C1 segment of cervical spinal cord (tissue), 14 donors: ENCODE measurements at regions not wholly inside any gene's neighbourhood (a gene's known extent, or its start where the extent isn't known, plus 50 kb on each side); places are given as distances from the start of the nearest gene placed in this dataset.

ENCODE experiments used
- DNase-seq, 14 donors: peaks; one replicate each; lab custom pipeline; 2025; lab: John Stamatoyannopoulos, UW

DNA sequence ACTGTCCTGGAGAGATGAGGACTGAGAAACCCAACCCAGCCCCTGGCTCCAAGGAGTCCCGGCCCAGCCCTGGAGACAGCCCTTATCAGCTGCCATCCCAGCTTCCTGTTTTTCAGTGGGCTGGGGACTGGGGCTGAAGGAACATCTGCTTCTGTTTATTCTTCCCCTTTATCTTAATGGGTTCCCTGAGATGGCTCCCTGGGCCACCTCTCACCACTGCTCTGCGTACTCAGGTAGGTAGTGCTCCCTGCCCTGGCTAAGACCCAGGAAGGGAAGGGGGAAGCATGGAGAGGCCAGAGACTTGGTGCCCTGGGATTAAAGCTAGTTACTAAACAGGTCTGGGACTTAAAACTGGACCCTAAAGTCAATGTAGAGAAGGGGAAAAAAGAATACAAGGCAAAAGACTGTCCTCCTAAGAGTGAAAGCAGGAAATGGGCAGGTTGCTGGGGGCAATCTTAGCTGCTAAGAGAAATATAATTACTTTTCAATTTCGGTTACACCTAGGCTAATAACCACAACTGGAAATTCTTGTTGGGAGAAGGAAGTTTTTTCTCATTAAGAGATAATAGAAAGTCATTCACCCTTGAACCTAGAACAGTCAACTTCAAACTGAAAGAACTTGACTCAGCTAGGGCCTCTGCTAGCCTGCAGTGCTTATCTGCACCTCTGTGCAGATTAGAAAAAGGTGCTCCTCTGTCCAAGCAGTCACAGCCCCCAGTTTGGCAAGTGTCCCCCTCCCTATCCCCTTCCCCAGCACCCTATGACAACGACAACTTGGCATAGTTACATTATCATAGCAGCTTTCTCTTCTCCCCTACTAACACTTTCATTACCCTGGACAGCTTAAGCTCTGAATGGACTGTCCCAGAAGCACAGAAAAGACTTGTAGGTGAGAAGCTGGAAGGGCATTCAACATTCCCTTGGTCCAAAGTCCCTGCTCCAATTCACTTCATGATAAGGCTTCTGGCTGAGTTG lies 65.6 kb upstream of the KDM7A start:
- peak in 2 of 14 donors; percentile 13 for DNase-seq

DNA sequence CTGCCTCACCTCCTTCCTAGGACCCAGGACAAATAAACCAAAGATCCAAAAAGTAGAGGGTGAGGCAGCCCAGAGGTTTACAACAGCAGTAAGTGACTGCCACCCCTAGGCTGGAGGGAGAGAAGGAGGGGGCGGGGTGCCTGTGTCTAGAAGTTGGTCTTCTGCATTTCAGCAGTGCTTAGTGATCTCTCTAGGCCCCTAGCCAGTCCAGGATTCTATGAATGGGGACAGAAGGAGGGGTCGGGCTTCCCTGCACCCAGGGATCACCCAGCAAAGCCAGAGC lies 62.8 kb upstream of the KDM7A start:
- no peak for DNase-seq

DNA sequence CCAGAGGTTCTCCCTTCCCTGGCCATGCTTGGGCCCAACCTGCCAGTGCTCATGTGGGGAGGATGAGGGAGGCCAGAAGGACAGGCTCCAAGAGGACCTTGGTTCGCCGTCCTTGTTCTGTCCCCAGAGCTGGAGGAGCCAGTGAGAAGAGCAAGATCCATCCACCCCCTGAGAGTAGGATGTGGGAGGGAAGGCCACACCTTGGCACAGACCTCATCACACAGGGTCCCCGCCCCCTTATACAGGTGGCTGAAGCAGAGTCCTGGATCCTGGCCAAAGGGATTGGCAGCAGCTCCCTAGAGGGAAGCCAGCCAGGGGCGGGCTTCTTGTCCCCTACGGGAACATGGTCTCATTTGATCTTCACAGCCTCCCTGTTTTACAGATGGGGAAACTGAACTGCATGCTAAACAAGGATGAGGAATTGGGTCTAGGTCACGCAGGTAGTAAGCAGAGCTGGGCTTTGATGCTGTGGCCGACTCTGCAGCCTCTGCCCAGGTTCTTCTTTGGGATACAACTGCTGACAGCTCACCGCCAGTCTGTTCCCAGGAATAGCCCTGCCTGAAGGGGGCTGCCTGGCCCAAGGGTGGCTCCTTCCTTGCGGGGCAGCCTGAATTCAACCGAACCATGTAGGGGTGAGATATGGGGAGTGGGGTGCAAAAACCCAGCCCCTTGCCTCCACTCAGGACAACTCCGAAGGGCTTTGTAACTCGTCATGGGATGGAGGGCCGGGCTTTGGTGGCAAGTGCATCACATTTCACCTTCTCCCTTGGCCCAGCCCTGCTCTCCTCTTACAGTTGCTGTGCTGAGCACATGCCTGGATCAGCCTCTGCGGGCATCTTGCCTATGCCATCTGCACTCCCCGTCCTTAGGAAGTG lies 62.2 kb upstream of the KDM7A start:
- DNase-seq = no peak

DNA sequence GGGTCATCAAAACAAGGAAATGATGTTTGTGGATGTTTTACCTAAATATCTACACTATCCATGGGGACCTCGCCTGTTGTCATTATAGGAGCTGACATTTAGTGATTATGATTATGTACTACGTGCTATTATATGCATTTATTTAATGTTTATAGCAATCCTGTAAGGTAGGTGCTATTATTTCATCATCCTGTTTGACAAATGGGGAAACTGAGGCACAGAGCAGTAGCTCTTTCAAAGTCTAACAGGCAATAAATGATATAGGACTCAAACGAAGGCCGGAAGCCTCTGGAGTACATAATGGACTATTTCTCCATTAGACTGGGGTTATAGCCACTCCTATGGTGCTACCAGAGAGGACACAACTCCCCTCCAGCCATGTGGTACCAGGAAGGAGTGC lies 60.6 kb upstream of the KDM7A start:
- DNase-seq = no peak

DNA sequence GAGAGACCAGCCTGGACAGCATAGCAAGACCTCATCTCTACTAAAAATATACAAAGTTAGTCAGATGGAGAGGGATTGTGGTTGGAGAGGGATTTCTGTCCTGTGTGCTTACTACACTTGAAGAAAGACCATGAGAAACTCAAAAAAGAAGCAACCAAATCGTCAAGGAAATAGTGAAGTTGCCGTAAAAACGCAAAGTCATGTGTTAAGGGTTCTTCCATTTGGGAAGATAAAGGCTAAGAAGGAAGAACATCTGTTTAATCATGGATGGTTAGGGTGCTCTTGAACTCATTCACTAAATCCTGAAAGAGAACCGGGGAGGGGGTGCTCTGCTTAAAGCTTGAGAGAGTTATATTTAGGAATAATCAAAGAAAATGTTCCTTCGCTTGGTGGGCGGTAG lies 59.8 kb upstream of the KDM7A start:
- DNase-seq = no peak

DNA sequence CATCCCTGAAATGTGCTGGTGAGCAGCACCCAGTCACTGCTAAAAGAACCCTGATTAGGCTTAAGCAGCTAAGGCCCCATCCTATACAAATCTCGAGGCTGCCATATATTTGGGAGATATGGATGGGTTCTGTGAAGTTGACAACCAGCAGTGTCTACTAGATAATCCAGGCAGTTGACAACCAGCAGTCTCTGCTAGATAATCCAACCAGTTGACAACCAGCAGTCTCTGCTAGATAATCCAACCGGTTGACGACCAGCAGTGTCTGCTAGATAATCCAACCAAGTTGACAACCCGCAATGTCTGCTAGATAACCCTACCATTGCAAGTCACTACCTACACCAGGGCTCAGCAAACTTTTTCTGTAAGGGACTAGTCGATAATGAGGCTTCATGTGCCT lies 58.3 kb upstream of the KDM7A start:
- DNase-seq = no peak

DNA sequence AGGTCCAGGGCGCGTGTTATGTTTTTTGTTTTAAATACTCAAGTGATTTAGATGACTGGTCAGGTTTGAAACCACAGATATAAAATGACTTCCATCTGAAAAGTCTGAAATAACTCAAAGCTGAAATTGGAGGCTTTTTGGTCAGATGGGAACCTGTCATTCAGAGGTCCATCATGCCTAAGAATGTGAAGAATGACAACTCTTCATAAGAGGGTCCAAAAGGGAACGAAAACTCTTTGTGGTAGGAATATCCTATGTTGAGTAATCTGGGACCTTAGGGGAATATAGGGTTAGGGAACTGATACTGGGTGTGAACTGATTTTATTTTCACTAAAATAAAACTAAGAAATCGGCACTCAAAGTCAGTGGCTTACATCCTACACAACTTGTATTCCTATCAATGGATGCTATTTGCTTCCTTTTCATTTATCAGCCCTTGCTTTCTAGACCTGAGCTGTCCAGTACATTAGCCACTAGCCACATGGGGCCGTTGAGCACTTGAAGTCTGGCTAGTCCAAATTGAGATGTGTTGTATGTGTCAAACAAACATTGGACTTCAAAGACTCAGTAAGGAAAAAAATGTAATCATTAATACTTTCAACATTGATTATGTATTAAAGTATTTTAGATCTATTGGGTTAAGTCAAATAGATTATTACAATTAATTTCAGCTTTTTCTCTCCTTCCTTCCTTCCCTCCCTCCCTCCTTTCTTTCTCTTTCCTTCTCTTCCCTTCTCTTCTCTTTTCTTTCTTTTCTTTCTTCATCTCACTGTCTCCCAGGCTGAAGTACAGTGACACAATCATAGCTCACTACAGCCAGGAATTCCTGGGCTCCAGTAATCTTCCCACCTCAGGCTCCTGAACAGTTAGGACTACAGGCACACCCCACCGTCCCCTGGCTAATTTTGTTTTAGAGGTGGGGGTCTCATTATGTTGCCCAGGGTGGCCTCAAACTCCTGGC lies 56.5 kb upstream of the KDM7A start:
- no peak for DNase-seq

DNA sequence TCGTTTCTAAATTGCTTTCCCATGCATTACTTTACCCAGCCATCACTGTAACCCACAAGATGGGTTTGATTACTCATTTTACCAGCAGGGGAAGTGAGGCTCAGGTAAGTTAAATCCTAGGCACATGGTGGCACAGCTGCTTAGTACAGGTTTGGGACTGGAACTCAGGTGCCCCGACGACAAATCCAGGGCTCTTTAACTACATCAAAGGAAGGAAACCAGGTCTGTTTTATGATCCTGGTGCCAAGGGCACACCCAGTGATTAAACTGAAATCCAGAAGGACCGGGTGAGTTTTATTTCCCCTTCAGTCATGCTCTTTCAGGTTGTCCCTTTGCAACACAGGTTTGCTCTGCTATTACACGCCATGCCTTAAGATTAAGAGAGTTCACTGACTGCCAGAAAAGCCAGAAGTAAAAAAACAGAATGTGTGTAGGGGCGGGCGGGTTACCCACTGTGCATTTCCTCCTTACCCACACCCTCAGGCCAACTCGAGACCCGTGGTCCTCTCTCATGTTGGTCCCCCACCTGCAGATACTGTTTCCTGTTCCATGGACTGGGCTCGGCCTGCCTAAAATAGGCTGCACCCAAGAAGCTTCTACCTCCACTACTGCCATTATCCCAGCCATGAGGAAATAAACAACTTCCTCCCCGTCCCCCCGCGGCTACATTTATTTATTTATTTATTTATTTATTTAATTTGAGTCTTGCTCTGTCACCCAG lies 55.1 kb upstream of the KDM7A start:
- no peak for DNase-seq

DNA sequence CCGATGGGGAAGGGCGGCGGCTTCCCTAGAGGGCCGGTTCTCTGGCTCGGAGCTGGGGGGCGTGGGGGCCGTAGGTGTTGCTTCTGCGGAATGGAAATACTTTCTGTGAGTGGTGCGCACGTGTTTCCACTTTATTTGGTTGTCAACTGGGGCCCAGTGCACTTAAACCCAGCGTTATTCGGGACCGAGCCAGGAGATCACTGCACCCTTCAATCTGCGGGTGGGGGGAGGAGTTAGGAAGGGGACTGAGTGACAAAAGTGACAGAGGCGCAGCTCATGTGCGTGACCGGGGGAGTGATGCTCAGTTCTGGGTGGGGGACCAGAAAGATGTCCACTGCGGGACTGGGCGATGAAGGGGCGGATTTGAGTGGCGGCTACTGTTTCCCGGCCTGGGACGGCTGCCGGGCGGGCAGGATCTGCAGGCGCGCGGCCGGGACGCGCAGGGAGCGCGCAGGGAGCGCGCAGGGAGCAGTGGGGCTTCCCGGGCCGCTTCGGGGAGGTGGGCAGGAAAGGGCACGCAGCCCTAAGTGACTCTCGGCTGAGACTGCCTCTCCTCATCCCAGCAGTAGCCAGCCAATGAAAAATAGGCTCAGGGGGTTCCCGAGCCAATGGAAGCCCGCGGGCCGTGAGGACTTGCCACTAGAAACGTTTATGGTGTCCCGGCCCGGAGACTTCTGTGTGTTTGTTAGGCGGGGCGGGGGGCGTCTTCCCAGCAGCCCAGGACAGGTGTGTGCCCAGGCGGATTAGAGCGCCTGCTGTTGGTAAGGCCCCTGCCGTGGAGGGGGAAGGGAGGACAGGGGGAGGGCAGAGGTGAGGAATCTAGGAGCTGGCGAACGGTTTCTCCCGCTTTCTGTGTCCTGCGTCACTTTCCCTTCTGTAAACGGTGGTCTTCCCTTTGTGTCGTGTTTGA lies 54.3 kb upstream of the KDM7A start:
- DNase-seq = peak in 3 of 14 donors; percentile 6 to 36 (median 21)

DNA sequence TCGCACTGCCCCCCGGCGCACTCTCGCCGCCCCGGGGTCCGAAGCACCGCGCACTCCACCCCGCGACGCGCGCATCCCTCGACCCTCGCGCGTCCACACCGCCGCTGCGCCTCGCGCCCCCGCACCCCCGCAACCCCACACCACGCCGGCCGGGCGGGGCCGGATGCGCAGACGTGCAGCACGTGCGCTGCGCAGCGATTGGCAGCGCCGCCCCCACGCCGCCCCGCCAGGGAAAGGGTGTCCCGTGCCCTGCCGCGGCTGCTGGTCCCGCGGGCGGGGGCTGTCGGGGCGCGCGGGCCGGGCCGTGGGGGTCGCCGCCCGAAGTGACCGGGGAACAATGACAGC lies 53.7 kb upstream of the KDM7A start:
- DNase-seq = no peak

DNA sequence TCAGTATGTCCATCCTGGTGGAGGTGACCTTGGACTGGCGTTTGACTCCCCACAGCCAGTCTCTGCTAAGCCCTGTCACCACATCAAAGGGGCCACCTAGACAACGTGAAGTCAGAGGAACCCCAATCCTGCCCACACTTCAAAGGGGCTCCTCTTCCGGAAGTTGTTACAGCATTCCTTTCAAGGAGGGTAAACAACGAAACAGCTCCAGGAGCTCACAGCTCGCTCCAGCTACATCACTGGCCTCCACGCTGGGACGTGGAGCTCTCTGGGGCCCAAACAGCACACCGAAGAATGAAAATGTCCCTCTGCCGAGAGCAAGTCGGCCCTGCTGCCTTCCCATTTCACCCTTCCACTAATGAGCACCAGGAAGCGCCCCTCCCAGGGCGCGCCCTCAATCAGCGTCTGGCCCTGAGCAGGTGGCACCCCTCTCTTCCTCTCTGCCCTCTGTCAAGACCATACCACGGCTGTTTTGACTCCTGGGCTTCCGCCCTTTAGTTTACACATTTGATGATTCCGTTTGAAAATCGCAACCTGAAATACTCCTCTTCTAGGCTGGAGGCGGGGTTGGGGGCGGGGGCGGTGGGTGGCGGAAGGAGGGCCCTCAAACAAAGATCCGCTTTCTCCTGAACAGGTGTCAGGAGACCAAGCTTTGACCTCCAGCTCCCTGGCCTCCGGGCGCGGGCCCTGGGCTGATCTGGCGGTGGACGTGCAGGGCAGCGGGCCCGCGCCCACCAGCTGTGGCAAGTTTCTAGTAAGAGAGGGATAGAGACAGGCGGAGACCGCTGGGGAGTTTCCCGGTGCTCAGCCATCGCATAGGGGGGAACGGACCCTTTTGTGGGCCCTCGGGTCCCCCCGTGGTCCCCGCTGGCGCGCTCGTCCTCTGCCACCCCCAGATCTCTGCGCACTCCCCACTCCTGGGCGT lies 53.1 kb upstream of the KDM7A start:
- no peak for DNase-seq

DNA sequence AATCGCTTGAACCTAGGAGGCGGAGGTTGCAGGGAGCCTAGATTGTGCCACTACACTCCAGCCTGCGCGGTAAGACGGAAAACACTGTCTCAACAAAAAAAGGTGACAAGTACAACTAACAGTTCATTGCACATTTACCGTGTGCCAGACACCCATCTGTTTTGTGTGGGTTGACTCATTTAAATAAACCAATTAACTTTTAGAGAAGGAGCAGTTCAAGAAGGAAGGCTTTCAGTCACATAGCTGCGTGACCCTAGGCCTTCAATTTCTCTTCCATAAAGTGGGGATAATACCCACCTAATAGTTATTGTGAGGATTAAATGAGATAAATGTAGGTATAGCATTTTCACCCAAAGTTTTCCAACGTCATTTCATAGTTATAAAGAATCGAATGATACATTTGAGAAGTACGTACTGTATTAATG lies 52.3 kb upstream of the KDM7A start:
- DNase-seq = no peak
